Subcutaneous abdominal adipose tissue (tissue), 5 donors: ENCODE measurements at regions not wholly inside any gene's neighbourhood (a gene's known extent, or its start where the extent isn't known, plus 50 kb on each side); places are given as distances from the start of the nearest gene placed in this dataset.

Source experiments
- H3K27ac ChIP-seq: one replicate; pipeline ENCODE4 v1.7.0; 2013; ENCODE audit warnings: low read depth, mild to moderate bottlenecking, inconsistent platforms, low read length, moderate library complexity
- H3K27me3 ChIP-seq, 5 donors: one replicate each; pipeline ENCODE4 v1.7.0; 2013; ENCODE audit warnings: low read length in 5 of 5, inconsistent platforms in 1 of 5; ENCODE audit not compliant: control insufficient read depth in 5 of 5, insufficient read depth in 4 of 5
- H3K36me3 ChIP-seq, 5 donors: one replicate each; pipeline ENCODE4 v1.7.0; 2013; ENCODE audit warnings: low read length in 5 of 5; ENCODE audit not compliant: control insufficient read depth in 5 of 5, insufficient read depth in 5 of 5
- H3K4me1 ChIP-seq, 5 donors: one replicate each; pipeline ENCODE4 v1.7.0; 2013; ENCODE audit warnings: low read length in 5 of 5, mild to moderate bottlenecking in 3 of 5, moderate library complexity in 1 of 5; ENCODE audit not compliant: control insufficient read depth in 5 of 5, insufficient read depth in 5 of 5
- H3K4me3 ChIP-seq, 5 donors: one replicate each; pipeline ENCODE4 v1.7.0; 2013; ENCODE audit warnings: low read length in 5 of 5, low read depth in 1 of 5
- H3K9ac ChIP-seq, 5 donors: one replicate each; pipeline ENCODE4 v1.7.0; 2013; ENCODE audit warnings: low read length in 5 of 5, mild to moderate bottlenecking in 4 of 5, moderate library complexity in 3 of 5
- H3K9me3 ChIP-seq, 5 donors: one replicate each; pipeline ENCODE4 v1.7.0; 2013; ENCODE audit warnings: low read length in 5 of 5; ENCODE audit not compliant: control insufficient read depth in 5 of 5
- donor health status: healthy.
- donor health status: healthy.
- donor health status: healthy.
- donor health status: healthy.
- donor health status: healthy.

DNA sequence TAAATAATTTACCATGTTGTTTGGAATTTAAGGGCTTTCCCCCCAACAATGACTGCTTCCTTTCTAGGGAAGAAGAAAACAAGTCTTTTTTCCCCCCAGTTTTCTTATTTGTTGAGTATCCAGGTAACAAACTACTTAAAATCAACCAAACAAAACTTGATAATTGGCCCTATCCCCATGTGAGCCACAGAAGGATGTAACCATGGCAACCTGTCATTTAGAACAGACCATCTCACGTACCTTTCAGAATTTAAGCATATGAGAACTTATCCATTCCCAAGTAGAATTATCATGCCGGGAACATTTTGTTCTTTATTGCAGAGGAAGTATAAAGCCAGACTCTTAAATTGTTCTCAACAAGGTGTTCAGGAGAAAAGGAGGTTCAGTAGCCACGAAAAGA lies 392.3 kb downstream of the CETN3 start:
- Histone ChIP-seq H3K4me3 (no peak overlapping the region), H3K27me3 (no peaks in the 10 kb centered on the region), H3K9ac (no peak overlapping the region), H3K27ac (no peak overlapping the region), H3K36me3 (no peaks in the 10 kb centered on the region), H3K4me1 (peaks cover 0 to 5% (median 0%) of the 10 kb centered on the region in 5 donors), H3K9me3 (no peaks in the 10 kb centered on the region)

DNA sequence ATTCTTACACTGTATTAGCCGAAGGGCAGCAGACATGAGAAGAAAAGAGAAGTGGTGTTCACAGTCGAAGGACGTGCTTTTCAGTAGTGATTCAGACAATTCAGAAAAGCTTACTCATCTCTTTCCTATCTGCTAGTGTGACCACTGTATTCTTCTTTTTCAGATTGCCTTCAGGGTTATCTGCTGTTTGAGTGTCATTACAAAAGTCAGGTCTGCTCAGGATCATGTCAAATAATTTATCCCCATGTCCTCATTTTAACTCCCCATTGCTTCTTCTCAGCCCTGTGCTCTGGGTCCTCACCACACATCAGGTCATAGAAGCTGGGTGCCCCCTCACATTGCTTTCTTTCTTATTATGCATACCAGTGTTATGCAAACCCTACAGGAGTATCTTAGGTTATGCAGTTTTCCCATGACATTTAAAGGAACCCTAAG lies 394.0 kb downstream of the CETN3 start:
- Histone ChIP-seq H3K27ac (no peak overlapping the region), H3K4me1 (no peaks in the 10 kb centered on the region), H3K4me3 (no peak overlapping the region), H3K36me3 (no peaks in the 10 kb centered on the region), H3K27me3 (no peaks in the 10 kb centered on the region), H3K9ac (no peak overlapping the region), H3K9me3 (no peaks in the 10 kb centered on the region)

- no peaks in the 10 kb centered on the region for H3K36me3 ChIP-seq
- no peaks in the 10 kb centered on the region for H3K27me3 ChIP-seq
- no peak overlapping the region for H3K4me3 ChIP-seq
- no peaks in the 10 kb centered on the region for H3K9me3 ChIP-seq
- H3K27ac ChIP-seq = no peak overlapping the region
- no peaks in the 10 kb centered on the region for H3K4me1 ChIP-seq
- H3K9ac ChIP-seq = no peak overlapping the region
These were observed 395.1 kb downstream of the CETN3 start for GRCh38 chr5:90014420-90014819.

DNA sequence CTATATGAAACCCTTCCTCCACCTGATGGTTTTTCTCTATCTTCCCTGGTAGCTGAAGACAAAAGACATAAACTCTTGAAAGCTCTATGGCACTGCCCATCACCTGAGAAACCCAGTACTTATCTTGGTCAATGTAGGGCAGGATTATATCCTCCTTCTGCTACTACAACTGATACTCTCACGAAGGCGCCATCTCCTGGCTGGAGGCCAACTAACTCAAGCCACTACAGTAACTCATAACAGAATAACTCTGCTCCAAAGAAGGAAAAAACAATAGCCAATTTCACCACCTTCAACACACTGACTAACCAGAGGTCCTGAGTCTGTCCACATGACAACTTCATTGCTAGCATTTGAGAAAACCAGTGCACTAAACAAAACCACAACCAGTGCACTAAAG lies 409.2 kb downstream of the CETN3 start:
- Histone ChIP-seq H3K27me3 (no peaks in the 10 kb centered on the region), H3K9me3 (no peaks in the 10 kb centered on the region), H3K4me3 (no peak overlapping the region), H3K9ac (no peak overlapping the region), H3K4me1 (no peaks in the 10 kb centered on the region), H3K27ac (no peak overlapping the region), H3K36me3 (no peaks in the 10 kb centered on the region)

DNA sequence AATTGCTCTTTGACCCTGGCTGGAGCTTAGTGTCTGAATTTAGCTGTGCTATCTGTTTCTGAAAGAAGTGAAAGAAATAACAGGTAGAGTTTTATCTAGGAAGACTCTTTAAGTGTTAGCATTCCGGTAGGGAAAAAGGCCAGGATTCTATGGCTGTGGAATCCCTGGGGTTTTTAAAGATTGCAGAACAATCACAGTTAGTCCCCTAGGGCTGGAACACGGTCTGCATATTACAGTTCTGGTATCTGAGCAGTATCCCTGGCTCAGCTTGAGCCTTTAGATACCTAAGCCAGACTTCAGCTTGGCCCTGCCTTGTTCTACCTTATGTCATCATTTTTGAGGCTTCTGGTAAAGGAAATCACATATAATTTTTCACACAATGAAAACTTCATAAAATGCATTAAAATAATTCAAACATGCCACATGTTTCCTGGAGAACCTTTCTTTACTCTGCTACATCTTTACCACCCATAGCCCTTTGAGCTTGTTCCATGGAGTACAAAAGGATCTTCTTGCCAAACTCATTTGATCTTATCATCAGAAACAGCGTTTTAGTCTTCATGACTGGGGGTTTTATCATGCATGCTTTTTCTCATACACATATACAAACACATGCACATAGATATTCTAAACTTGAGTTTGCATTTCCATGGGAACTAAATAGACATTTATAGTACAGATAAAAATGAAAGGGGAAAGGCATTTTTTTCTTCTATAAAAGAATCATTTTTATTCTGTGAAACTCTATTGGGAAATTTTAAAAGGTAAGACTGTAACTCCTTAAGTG lies 410.8 kb downstream of the CETN3 start:
- Histone ChIP-seq H3K27me3 (no peaks in the 10 kb centered on the region), H3K4me1 (no peaks in the 10 kb centered on the region), H3K9ac (no peak overlapping the region), H3K27ac (no peak overlapping the region), H3K36me3 (no peaks in the 10 kb centered on the region), H3K9me3 (no peaks in the 10 kb centered on the region), H3K4me3 (no peak overlapping the region)

- no peak overlapping the region for H3K9ac ChIP-seq
- no peaks in the 10 kb centered on the region for H3K27me3 ChIP-seq
- H3K4me3 ChIP-seq = no peak overlapping the region
- no peaks in the 10 kb centered on the region for H3K4me1 ChIP-seq
- no peaks in the 10 kb centered on the region for H3K9me3 ChIP-seq
- H3K36me3 ChIP-seq = no peaks in the 10 kb centered on the region
- H3K27ac ChIP-seq = no peak overlapping the region
These were observed 412.7 kb downstream of the CETN3 start for GRCh38 chr5:89996890-89997289.

DNA sequence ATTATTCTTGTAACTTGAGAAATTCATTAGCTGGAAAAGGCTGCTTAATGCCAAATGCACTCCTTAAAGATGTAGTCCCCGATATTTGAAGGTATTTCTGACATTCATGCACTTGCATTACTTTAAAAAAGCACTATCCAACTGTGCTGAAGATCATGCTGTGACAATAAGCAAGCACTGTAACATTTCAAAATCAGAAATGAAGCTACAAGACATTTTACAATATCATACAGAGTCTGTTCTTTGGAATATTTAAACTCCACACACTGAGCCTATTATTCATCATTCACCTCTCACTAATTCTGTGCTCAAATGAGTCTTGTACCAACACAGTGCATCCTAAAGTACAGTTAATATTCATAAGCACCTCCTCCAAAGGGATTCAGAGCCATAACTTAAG lies 413.2 kb downstream of the CETN3 start:
- no peak overlapping the region for H3K27ac ChIP-seq
- H3K9me3 ChIP-seq = no peaks in the 10 kb centered on the region
- H3K36me3 ChIP-seq = no peaks in the 10 kb centered on the region
- no peaks in the 10 kb centered on the region for H3K4me1 ChIP-seq
- no peak overlapping the region for H3K4me3 ChIP-seq
- no peaks in the 10 kb centered on the region for H3K27me3 ChIP-seq
- H3K9ac ChIP-seq = no peak overlapping the region

GRCh38 chr5:89994266-89994665 lies 415.3 kb downstream of the CETN3 start:
- H3K4me1 ChIP-seq = peaks cover 0 to 14% (median 2%) of the 10 kb centered on the region in 5 donors
- no peak overlapping the region for H3K9ac ChIP-seq
- no peak overlapping the region for H3K27ac ChIP-seq
- H3K4me3 ChIP-seq = no peak overlapping the region
- no peaks in the 10 kb centered on the region for H3K27me3 ChIP-seq
- H3K36me3 ChIP-seq = no peaks in the 10 kb centered on the region
- no peaks in the 10 kb centered on the region for H3K9me3 ChIP-seq

GRCh38 chr5:89992201-89992600 lies 417.4 kb downstream of the CETN3 start:
- no peaks in the 10 kb centered on the region for H3K27me3 ChIP-seq
- H3K4me3 ChIP-seq = no peak overlapping the region

DNA sequence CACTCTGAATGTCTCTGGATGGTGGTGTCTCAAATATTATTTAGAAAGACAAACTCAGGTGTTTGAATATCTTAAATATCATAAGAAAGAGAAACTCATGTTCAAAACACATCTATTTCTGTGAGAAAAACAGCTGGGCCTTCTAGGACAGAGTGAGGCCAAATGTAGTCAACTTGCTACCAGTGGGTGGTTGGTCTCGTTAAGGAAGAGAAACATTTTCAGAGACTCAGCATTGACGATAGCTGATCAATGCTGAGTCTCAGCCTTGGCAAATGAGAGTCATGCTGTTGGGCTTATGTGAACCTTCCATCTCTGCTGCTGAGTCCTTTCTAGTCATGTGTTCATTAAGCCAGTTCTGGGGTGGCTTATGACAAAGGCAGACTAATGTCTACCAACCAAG lies 418.0 kb downstream of the CETN3 start:
- Histone ChIP-seq H3K4me3 (no peak overlapping the region), H3K36me3 (no peaks in the 10 kb centered on the region), H3K4me1 (peaks cover 0 to 28% (median 9%) of the 10 kb centered on the region in 5 donors), H3K27ac (no peak overlapping the region), H3K27me3 (no peaks in the 10 kb centered on the region), H3K9ac (no peak overlapping the region), H3K9me3 (no peaks in the 10 kb centered on the region)

More at GRCh38 chr5:89992201-89992600, 417.4 kb downstream of the CETN3 start:
- H3K36me3 ChIP-seq = no peaks in the 10 kb centered on the region
- H3K9ac ChIP-seq = no peak overlapping the region
- peaks cover 0 to 28% (median 9%) of the 10 kb centered on the region in 5 donors for H3K4me1 ChIP-seq
- H3K27ac ChIP-seq = no peak overlapping the region
- no peaks in the 10 kb centered on the region for H3K9me3 ChIP-seq
